Hematopoietic multipotent progenitor cell (in vitro differentiated cells): ENCODE measurements at regions not wholly inside any gene's neighbourhood (a gene's known extent, or its start where the extent isn't known, plus 50 kb on each side); places are given as distances from the start of the nearest gene placed in this dataset.
"Not testable (repeated sequence)": the region's sequence is repeated elsewhere in the genome, so short reads cannot be mapped to it uniquely, and the experiment has no call there.

Experiments used
- DNase-seq, 3 donors: peaks; one replicate each; pipeline ENCODE4 v3.0.0-alpha.2; 2011 to 2015; ENCODE audit warnings: low read depth in 2 of 3, low spot score in 2 of 3

DNA sequence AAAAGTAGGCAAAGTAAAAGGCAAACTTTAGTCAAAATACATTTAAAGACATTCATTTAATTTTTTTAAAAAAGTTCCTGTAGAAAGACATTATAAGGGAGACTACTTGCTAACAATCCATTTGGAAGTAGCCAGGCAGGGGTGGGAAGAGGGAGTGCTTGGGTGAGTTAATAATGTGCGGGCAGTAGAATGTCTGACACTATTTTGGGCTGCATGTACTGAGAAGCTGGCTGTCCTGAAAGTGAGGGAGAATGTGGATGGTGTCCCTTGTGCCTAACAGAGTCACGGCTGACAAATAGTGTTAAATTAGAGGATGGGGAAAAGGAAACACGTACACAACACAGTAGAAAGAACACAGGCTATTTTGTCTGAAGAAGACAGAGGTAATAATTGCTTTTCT, 142.5 kb downstream of the LCA5 start:
- DNase-seq, result no peak

DNA sequence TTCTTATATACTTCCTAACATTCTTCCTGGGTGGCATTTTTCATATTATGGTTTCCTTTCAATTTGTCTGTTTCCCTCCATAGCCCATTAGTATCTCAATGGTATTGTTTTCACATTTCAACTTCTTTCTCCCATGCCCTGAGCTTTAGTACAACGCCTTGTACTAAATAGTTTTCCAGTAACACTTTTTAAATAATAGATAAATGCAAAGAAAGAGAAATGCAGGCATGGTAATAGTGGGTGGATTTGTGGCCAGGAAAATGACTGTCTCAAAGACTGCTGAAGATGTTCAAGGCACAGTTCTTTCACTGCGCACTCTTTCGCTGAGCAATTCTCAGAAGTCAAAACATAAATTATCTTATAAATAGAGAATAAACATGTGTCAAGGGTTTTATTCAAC, 145.1 kb downstream of the LCA5 start:
- no peak for DNase-seq

DNA sequence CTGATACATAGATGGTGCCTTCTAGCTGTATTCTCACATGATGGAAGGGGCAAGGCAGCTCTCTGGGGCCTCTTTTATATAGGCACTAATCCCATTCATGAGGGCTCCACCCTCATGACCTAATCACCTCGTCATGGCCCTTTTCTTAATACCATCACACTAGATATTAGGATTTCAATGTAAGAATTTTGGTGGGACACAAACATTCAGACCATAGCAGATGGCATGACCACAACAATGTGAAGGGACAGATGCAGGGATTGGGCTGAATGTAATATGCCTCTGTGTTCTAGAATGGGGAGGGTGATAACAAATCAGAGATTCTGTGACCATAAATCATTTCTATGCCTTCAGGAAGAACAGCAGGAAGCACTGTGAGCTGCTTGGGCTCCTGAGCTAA, 145.8 kb downstream of the LCA5 start:
- no peak for DNase-seq

DNA sequence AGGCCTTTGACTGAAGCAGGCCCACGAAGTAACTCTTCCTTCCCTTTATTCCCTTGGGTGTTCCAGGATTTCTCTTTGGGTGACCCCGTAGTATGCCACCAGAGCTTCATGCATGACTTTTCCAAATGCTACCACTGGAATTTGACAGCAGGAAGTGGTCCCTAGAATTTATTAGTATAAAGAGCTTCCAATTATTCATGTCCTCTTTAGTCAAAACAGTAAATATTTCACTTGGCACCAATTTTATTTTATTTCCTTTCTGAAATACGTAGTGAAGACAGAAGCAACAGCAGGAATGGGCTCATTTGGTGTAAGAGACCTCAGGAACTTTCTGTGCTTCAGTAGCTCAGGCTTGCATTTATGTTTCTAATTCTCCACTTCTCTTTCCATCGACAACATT, 151.3 kb downstream of the LCA5 start:
- no peak for DNase-seq

DNA sequence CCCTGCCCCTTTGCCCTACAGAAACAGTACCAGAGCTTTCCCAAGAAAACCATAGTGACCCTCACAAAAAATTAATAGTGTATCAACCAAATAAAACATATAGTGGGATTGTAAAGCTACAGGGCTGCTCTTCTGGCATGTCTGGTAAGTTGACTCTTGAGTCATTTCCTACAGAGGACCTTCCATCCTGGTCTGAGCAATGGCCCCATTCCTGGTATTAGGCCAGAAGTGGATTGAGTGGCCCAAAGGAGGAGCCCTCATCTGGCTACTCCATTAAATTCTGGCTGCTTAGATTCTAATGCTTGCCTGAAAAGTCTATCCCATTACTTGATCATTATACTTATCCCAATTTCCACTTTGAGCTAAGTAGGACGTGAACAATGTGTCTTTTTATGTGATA, 150.9 kb upstream of the HMGN3 start:
- no peak for DNase-seq

DNA sequence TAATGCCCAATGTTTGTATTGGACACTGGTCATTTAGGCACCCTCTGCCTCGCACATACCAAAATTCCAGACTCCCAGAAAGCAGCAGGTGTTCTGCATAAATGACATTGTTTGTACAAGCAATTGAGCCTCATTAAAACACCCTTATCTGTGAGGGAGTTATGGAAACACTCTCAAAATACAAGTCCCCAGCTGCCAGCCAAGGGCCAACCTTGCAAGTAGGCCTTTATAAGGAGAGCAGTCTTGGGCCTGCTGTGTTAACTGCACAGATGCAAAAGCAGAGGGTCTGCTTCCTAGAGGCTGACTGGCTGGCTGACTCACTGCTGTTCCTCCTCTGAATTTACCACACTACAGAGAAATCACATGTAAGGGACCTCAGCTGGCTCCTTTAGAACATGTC, 150.4 kb upstream of the HMGN3 start:
- DNase-seq, result no peak

DNA sequence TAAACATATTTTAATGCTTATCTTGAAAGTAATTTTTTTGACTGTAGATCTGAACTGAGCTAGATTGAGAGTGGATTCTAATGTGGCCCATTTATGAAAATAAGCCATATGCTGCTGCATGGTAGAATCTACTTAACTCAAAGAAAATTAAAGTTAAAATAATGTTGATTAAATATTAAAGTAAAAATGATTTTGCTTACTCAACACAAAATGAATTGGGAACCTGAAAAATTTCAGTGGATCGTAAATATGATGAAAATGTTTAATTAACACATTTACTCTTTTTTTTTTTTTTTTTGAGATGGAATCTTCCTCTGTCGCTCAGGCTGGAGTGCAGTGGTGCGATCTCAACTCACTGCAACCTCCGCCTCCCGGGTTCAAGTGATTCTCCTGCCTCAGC, 144.5 kb upstream of the HMGN3 start:
- DNase-seq, result no peak

DNA sequence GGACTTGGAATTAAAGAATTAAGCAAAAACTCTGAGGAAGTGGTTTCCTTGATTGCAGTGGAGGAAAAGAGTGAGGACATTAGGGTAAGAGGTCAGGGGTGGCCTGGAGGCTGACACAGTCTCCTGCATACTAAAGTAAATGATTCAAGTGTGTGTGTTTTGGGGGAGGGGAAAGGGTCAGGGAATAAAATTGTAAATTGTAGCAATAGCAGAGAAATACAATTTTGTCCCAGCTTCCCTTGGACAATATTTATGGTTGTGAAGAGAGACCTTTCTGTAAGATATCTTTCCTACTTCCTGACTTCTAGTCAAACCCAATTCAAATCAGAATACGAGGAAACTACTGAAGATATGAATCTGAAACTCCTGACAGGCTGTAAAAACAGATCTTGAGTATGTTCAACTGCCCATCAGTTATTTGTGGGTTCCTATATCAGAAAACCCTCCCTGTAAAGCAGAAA, 143.4 kb upstream of the HMGN3 start:
- DNase-seq, result no peak

DNA sequence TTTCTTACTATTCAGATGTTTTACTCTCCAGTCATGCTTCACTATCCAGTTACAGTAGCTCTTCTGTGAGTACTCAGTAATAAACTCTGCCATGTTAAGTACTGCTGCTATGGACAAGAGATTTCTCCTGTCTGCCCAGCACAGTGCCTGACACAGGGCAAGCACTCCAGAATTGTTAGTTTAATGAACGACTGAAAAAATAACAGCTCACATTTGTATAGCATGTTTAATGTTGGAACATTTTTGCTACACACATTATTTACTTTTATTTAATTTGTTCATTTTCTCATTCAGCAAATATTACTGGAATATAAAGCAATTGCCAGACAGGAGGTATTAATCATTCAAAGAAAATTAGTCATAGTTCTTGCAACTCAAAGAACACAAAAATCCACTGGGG, 142.6 kb upstream of the HMGN3 start:
- DNase-seq, result no peak

DNA sequence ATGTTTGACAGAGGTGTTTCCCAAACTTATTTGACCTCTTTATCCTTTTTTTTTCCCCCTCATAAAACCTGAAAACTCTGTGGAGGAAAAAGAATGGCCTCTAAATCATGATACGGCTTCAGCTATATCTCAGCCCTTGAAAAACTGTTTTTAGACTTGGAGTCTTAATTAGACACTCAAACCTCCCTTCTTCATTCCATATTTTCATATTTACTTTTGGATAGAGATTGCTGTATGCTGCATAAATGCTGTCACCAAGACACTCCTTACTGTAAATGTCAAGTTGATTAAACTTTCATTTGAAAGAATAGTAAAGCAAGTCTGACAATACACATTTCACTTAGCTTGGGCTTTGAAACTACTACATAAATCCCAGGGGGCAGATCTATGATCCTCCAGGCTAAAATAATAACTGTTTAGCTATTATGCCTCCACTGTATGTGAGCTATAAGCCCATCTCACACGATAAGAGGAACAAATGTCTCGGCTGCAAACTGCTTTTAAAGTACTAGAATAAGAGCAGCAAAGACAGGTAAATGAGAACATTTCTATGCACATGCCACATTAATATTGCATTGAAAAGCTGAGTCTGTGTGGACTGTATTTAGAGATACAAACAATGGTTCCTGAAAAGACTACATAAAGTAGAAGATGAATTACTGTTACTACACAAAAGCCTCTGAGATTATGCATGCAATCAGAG, 141.3 kb upstream of the HMGN3 start:
- DNase-seq, result no peak

DNA sequence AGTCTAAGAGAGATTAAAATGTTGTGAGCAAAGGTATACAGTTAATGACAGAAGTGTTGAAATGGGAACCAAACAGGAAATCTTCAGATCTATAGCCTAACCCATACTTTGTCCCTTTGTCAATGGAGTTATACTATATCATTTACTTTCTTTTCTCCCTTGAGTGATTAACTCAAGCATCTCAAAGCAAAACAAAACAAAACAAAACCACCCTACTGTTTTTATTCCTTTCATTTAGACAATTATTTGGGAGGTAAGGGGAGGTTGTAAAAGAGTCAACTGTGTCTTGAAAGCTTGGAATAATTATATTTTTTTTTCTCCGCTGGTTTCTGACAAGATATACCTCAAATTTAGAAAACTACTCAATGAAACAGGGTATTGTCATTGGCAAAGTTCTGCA, 139.8 kb upstream of the HMGN3 start:
- no peak for DNase-seq

DNA sequence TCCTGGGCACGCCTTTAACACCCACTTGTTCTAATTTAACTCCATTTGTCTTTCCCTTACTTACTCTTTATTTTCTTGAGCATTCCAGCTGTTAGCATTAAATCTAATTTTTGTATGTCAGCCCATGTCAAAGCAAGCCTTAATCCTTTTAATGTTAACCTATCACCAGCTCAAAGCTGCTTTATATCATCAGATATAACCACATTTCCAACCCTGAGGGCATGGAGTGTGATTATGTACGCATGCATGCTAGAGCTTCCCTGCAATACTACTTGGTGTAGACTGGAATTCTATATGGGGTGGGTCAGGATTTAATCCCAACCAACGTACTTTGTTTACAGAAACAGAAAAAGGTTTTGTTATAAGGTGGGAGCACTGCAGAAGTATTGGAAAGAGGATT, 139.4 kb upstream of the HMGN3 start:
- DNase-seq, result no peak

DNA sequence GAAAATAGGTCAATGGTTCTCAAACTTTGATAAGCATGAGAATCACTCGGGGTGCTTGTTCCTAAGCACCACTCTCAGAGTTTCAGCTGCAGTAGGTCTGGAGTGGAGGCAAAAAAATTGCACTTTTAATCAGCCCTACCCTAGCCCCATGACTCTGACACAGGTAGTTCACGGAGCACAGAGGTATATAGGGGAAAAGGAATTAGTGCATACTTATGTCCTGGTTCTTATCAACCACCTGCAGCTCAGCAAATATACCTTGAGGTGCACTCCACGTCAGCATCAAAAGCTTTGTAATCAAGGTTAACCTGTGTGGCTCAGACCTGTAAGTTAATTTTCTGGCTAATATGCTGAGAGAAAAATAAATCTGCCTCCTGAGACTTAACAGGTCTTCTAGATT, 138.8 kb upstream of the HMGN3 start:
- no peak for DNase-seq

DNA sequence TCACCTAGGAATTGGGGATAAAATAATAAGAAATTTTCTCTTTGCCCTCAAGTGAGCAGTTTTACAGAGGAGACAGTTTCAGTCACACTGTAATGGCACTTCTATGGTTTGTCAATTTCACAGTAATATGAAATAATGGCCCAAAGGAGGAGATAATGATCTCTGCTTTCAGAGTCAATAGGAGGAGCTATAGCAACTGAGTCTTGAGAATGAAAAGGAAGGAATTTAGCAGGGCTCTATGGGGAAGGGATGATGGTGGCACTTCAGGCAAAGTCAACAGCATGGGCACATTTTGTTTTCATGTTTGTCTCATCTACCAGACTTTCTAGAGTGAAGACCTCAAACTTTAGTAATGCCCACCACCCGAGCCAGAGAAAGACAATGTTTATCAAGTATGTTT, 138.3 kb upstream of the HMGN3 start:
- no peak for DNase-seq

DNA sequence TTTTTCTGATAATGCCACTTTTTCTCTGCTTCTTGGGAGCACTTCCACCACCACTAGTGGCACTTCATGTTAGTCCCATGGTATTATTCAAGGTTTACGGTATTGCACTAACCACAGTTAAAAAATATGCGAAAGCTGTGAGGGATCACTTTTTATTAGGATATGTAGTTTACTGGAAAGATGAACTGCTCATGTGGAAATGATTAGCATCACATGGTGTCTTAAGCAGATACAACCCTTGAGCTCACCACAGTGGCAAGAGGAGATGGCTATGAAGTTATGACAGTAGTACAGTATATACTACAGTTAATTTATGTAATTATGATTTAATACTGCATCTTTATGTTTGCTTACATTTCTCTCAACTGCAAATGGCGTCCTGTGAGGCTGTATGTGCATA, 134.5 kb upstream of the HMGN3 start:
- no peak for DNase-seq

DNA sequence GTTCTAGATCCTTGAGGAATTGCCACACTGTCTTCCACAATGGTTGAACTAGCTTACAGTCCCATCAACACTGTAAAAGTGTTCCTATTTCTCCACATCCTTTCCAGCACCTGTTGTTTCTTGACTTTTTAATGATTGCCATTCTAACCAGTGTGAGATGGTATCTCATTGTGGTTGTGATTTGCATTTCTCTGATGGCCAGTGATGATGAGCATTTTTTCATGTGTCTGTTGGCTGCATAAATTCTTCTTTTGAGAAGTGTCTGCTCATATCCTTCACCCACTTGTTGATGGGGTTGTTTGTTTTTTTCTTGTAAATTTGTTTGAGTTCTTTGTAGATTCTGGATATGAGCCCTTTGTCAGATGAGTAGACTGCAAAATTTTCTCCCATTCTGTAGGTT, 129.0 kb upstream of the HMGN3 start:
- DNase-seq, result not testable (repeated sequence)

DNA sequence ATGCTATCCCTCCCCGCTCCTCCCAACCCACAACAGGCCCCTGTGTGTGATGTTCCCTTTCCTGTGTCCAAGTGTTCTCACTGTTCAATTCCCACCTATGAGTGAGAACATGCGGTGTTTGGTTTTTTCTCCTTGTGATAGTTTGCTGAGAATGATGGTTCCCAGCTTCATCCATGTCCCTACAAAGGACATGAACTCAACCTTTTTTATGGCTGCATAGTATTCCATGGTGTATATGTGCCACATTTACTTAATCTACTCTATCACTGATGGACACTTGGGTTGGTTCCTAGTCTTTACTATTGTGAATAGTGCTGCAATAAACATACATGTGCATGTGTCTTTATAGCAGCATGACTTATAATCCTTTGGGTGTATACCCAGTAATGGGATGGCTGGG, 126.6 kb upstream of the HMGN3 start:
- not testable (repeated sequence) for DNase-seq

DNA sequence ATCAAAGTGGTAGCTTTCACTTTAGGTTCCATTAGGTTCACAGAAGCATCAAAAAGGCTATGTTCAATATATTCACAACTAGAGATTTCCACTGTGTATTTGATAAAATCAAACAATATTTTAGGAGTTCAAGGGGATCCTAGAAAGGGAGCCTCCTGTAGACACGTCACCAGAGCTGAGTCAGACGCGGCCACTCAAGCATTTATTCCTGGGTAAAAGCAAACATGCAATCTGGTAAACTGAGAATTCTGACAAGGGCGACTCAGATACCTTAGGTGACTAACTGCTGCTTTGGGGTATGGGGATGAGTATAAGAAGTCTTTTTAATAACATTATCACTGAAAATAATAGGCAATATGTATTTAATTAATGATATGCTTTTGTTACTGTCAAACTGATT, 118.7 kb upstream of the HMGN3 start:
- DNase-seq, result no peak

DNA sequence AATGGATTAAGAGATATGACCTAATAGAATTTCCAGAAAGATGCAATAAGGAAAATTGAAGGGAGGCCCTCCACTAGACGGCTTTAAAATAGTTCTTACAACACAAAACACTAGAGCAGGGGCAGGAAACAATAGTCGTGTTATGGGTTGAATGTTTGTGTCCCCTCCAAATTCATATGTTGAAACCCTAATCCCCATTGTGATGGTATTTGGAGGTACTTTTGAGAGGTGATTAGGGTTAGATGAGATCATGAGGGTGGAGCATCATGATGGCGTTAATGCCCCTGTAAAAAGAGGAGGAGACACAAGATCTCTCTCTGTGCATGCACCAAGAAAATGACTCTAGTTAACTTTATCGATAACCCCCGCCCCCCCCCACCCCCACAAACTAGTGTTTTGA, 104.0 kb upstream of the HMGN3 start:
- DNase-seq, result no peak

DNA sequence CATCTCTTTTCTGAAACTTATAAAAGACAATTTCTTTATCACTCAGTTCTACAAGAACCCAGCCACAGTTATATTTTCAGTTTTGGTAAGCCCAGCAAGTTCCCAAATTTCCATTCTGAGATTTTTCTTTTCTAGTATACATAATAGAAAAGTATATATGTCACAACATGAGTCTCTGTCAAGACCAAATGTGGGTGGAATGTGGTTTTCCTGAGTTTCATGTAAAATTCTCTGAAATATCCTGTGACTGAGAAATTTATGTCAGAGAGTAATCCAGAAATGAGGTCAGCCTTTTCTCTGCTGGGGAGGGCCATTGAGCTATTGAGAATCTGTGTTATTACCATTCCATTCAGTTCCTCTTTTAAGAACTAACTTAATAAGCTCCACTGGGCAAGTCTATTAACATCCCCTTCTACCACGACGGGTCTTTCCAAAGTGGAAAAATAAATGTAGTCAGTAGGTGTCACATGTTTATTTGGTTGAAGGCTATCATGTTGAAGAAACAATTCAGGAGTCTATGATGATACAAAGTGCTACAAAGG, 100.7 kb upstream of the HMGN3 start:
- no peak for DNase-seq

DNA sequence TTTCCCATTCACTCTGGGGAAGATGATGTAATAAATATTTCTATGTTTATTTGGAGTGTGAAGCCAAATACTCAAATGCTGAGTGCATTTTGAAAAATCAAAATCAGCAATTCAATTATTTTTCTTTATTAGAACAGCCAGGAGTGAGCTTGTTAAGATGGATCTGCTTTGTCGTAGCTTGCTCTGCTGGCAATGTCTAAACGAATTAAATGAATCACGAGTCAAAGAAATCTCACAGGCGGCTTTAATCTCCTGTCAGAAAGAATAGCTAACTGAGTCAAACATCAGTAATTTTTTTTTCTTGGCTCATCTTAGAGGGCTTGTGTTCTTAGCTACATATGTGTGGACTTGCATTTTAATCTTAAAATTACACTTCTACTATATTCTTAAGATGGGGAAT, 100.2 kb upstream of the HMGN3 start:
- DNase-seq, result no peak

DNA sequence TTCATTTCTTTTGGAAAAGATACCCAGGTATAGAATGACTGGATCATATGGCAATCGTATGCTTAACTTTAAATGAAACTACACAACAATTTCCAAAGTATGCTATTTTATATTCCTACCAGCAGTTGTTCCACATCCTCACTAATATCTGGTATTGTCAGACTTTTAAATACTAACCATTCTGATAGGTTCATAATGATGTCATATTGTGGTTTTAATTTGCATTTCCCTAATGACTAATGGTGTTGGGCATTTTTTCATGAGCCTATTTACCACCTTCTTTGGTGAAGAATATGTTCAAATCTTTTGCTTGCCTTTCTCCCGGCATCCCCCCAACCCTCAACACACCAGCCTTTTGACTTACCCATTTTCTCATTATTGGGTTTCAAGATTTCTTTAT, 96.2 kb upstream of the HMGN3 start:
- no peak for DNase-seq

DNA sequence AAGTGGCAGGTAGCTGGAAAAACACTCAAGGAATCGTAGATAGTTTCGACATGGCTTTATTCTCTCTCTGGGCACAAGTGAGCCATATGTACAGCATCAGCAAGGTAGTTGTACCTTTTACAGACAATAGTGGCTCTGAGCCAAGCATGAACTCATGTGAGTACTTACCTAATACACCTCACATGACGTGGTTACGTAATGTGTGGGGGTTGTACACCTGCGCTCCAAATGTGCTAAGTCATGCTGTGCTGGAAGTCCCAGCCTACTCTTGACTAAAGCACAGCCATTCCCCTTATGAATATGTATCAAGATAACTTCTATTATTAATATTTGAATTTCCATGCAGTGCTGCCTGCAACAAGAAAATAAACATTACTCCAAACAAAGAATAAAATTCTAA, 78.8 kb upstream of the HMGN3 start:
- no peak for DNase-seq
